ENCODE measurements at regions not wholly inside any gene's neighbourhood (a gene's known extent, or its start where the extent isn't known, plus 50 kb on each side); places are given as distances from the start of the nearest gene placed in this dataset.
"Not testable (repeated sequence)": the region's sequence is repeated elsewhere in the genome, so short reads cannot be mapped to it uniquely, and the experiment has no call there.

- TF ChIP-seq, protein P1, sequence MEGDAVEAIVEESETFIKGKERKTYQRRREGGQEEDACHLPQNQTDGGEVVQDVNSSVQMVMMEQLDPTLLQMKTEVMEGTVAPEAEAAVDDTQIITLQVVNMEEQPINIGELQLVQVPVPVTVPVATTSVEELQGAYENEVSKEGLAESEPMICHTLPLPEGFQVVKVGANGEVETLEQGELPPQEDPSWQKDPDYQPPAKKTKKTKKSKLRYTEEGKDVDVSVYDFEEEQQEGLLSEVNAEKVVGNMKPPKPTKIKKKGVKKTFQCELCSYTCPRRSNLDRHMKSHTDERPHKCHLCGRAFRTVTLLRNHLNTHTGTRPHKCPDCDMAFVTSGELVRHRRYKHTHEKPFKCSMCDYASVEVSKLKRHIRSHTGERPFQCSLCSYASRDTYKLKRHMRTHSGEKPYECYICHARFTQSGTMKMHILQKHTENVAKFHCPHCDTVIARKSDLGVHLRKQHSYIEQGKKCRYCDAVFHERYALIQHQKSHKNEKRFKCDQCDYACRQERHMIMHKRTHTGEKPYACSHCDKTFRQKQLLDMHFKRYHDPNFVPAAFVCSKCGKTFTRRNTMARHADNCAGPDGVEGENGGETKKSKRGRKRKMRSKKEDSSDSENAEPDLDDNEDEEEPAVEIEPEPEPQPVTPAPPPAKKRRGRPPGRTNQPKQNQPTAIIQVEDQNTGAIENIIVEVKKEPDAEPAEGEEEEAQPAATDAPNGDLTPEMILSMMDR (IDR thresholded peaks at IDR 0.05): not testable (repeated sequence)
- TF ChIP-seq POLR2A (IDR thresholded peaks at IDR 0.05): not testable (repeated sequence)
These were observed 866.2 kb upstream of the TPTE start for GRCh38 chr21:9655221-9655620.
